Activated naive CD8-positive, alpha-beta T cell treated with anti-CD3 and anti-CD28 coated beads, Interleukin-2, amount 10 ng/mL, durations not matched to agents 7 days and 5 days (primary cell): ENCODE measurements at regions not wholly inside any gene's neighbourhood (a gene's known extent, or its start where the extent isn't known, plus 50 kb on each side); places are given as distances from the start of the nearest gene placed in this dataset.

ENCODE experiments used
- ATAC-seq: fragments of 150-1000 bp; cut with Tn5 transposase; one replicate; pipeline ENCODE4 v1.10.0; 2021; ENCODE audit warnings: low read depth, moderate library complexity
- POLR2A ChIA-PET: fragments of 350-600 bp; sonication (Branson Sonifier 250); formaldehyde crosslinking; loops from one replicate; lab custom pipeline; 2021; ENCODE audit warnings: antibody characterized with exemption; lab: Charles Lee
- DNase-seq: peaks from one replicate; pipeline ENCODE4 v3.0.0; 2021
- H3K27ac Mint-ChIP-seq: one replicate; pipeline ENCODE4 v1.8.0; 2022; ENCODE audit warnings: mild to moderate bottlenecking, mixed read lengths
- H3K27me3 Mint-ChIP-seq: one replicate; pipeline ENCODE4 v1.8.0; 2022; ENCODE audit warnings: mild to moderate bottlenecking, moderate library complexity, mixed read lengths
- H3K36me3 Mint-ChIP-seq: one replicate; pipeline ENCODE4 v1.8.0; 2021; ENCODE audit warnings: mild to moderate bottlenecking, mixed read lengths
- H3K4me1 Mint-ChIP-seq: one replicate; pipeline ENCODE4 v1.8.0; 2021; ENCODE audit warnings: mixed read lengths
- H3K4me3 Mint-ChIP-seq: one replicate; pipeline ENCODE4 v1.8.0; 2022; ENCODE audit warnings: mild to moderate bottlenecking, moderate library complexity, mixed read lengths
- H3K9me3 Mint-ChIP-seq: one replicate; pipeline ENCODE4 v1.8.0; 2021; ENCODE audit warnings: mixed read lengths

DNA sequence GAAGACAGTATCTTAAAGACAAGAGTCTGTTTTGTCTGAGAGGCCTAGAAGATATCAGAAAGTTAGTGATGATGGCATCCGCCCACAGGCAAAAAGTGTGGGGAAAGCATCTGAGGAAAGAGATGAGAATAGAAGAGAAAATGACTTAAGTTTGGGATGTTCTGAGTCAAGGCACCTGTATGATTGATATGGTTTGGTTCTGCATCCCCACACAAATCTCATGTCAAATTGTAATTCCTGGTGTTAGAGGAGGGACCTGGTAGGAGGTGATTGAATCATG, 568.2 kb upstream of the MGMT start:
- no peak for DNase-seq
- Mint-ChIP-seq H3K36me3 (no peaks in the 10 kb centered on the region), H3K4me3 (no peak overlapping the region), H3K4me1 (peaks cover 2% of the 10 kb centered on the region), H3K9me3 (no peaks in the 10 kb centered on the region), H3K27ac (no peak overlapping the region), H3K27me3 (peaks cover 8% of the 10 kb centered on the region)
- no peak for ATAC-seq
- POLR2A ChIA-PET, result no interaction called here

DNA sequence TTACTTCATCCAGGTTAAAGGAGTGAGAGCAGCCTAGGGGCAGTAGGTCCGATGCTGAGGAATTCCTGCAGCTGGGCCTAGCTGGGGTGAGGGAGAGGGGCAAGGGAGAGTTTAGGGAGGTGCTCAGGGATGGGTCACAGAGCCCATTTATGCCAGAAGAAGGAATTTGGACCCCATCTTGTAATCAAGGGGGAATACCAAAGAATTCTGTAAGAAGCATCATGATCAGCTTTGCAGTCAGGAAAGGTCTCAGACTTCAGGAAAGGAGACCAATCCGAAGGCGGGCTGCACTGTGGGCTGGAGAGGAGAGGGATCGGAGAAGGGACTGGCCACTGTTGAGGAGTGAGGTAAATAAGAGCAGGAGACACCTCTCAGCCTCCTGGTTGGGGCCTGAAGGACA, 566.6 kb upstream of the MGMT start:
- peaks cover 2% of the 10 kb centered on the region for H3K4me1 Mint-ChIP-seq

DNA sequence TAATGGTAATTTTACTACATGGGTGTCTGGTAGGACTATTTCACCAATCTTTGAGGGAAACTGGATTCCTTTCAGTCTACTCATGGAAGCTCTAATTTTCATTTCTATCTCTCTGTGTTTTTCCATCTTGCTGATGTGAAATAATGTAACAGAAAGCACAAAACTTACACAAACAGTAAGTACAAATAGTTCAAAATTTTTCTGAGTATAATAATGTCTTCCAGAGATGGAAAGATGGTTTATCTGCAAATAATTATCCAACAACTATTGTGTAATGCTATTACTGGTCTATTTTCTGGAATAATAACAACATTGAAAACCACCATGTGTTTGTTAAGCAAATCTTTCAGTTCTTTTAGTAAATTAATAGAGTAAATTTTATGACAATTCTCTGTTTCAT, 565.8 kb upstream of the MGMT start:
- Mint-ChIP-seq H3K9me3 (no peaks in the 10 kb centered on the region), H3K27me3 (peaks cover 10% of the 10 kb centered on the region), H3K36me3 (no peaks in the 10 kb centered on the region), H3K4me3 (no peak overlapping the region), H3K27ac (no peak overlapping the region), H3K4me1 (peaks cover 2% of the 10 kb centered on the region)
- POLR2A ChIA-PET, result no interaction called here
- DNase-seq (no peak), ATAC-seq (no peak)

More for the DNA sequence above, 566.6 kb upstream of the MGMT start:
- ATAC-seq, result no peak
- H3K9me3 Mint-ChIP-seq, result no peaks in the 10 kb centered on the region
- peaks cover 10% of the 10 kb centered on the region for H3K27me3 Mint-ChIP-seq
- H3K4me3 Mint-ChIP-seq, result no peak overlapping the region
- no peak for DNase-seq
- H3K36me3 Mint-ChIP-seq, result no peaks in the 10 kb centered on the region
- POLR2A ChIA-PET, result no interaction called here
- no peak overlapping the region for H3K27ac Mint-ChIP-seq

DNA sequence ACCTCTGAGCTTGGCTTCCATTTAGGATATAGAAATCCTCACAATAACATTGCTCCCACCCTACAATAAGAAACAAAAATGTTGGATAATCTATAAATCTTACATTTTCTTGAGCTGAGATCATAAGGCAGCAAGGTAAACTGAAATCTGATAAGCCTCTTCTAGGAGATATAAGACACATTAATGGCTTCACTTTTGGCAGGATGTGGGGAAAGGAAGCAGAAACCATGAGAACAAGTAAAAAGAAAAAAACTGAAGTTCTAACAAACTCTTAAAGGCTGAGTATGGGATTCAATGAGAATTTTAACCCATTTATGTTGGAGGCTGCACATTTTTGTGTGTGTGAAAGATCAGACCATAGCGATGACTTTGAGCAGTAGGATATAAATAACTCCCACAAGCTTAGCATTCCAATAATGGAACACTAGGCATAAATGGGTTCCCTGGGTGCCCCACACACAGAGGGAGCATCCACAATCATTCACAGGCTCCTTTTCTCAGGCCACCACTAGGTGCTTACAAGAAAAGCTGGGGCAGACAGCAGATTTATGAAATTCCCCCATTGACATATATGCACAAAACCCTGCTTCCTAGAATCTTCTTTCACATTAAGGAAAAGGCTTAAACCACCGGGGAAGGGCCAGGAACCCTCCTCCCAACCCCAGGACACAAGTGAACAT, 564.9 kb upstream of the MGMT start:
- peaks cover 6% of the 10 kb centered on the region for H3K27me3 Mint-ChIP-seq
- H3K9me3 Mint-ChIP-seq, result no peaks in the 10 kb centered on the region
- no peaks in the 10 kb centered on the region for H3K36me3 Mint-ChIP-seq
- POLR2A ChIA-PET, result no interaction called here
- no peak overlapping the region for H3K27ac Mint-ChIP-seq
- DNase-seq (no peak), ATAC-seq (no peak)
- H3K4me3 Mint-ChIP-seq, result no peak overlapping the region
- peaks cover 2% of the 10 kb centered on the region for H3K4me1 Mint-ChIP-seq

DNA sequence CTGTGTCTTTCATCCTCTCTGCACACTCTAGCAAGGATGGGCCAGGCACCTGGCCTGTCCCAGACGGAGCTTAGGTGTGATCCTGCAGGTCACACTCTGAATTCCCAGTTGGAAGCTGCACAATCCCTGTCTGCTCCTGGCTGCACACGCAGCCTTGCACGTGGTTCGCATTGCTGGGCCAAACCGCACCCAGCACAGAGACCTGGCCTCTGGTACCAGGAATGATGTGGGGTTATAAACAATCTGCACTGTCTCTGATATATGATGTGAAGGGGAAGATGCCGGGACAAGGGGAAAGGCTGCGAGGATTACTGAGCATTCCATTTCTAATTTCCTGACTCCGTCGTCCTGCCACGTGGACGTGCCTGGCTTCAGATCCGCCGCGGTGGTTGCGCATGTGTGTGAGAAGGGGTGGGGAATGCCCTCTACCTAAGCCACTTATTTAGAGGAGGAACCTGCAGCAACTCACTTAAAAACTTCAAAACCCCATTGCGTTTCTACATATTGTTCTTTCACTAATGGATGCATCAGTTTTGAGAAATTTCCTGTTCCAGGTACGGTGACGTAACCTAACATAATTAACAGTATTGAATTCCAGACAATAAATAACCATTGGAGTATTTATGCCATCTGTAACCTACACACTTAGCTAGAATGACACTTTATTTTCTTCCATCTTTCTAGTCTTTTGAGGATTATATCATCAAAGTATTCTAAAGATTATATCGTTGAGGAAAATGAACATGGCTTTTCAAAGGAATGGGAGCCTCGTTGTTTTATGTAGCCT, 559.7 kb upstream of the MGMT start:
- Mint-ChIP-seq H3K27me3 (peaks cover 2% of the 10 kb centered on the region), H3K27ac (no peak overlapping the region), H3K36me3 (no peaks in the 10 kb centered on the region), H3K9me3 (no peaks in the 10 kb centered on the region), H3K4me3 (no peak overlapping the region), H3K4me1 (peaks cover 2% of the 10 kb centered on the region)
- ATAC-seq, result no peak
- POLR2A ChIA-PET, result no interaction called here
- no peak for DNase-seq

DNA sequence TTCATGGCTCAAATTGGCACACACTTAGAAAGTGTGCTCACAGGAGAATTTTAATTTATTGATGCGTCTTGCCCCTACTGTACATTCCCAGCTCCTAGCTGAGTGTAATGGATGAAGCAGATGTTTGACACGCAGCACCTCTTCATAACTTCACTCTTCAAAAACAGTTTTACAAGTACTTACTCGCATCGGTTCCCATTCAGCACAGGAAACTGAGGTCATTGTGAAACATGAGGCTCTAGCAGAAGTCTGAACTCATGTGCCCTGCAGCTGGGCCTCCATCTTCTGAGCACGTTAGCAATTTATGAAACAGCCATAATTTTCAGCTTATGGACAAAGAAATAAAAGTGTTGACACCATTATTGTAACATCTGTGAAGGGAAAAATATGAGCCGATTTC, 558.9 kb upstream of the MGMT start:
- H3K27ac Mint-ChIP-seq, result no peak overlapping the region
- POLR2A ChIA-PET, result no interaction called here
- H3K27me3 Mint-ChIP-seq, result peaks cover 2% of the 10 kb centered on the region
- DNase-seq (no peak), ATAC-seq (no peak)
- H3K4me3 Mint-ChIP-seq, result no peak overlapping the region
- no peaks in the 10 kb centered on the region for H3K36me3 Mint-ChIP-seq
- peaks cover 2% of the 10 kb centered on the region for H3K4me1 Mint-ChIP-seq
- H3K9me3 Mint-ChIP-seq, result no peaks in the 10 kb centered on the region

DNA sequence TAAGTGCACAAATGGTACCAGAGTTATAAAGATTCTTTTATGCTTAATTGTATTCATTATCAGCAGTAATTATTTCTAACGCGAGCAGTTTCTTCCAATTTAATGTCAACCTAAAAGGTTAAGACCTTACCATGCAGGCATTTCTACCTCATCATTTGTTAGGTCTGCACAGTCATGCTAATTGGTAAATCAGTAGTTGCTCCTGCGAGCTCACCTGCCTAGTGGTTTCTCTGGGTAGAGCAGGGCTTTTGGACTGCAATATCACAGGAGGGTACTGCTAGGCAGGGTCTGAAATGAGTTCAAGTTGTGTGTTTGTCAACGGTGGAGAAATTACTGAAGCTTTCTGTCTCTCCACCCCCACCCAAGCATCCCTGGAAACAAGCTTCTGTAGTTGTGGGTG, 558.5 kb upstream of the MGMT start:
- Mint-ChIP-seq H3K4me3 (no peak overlapping the region), H3K4me1 (peaks cover 2% of the 10 kb centered on the region), H3K27ac (no peak overlapping the region), H3K9me3 (no peaks in the 10 kb centered on the region), H3K36me3 (no peaks in the 10 kb centered on the region), H3K27me3 (peaks cover 2% of the 10 kb centered on the region)
- DNase-seq, result no peak
- POLR2A ChIA-PET, result no interaction called here
- no peak for ATAC-seq

DNA sequence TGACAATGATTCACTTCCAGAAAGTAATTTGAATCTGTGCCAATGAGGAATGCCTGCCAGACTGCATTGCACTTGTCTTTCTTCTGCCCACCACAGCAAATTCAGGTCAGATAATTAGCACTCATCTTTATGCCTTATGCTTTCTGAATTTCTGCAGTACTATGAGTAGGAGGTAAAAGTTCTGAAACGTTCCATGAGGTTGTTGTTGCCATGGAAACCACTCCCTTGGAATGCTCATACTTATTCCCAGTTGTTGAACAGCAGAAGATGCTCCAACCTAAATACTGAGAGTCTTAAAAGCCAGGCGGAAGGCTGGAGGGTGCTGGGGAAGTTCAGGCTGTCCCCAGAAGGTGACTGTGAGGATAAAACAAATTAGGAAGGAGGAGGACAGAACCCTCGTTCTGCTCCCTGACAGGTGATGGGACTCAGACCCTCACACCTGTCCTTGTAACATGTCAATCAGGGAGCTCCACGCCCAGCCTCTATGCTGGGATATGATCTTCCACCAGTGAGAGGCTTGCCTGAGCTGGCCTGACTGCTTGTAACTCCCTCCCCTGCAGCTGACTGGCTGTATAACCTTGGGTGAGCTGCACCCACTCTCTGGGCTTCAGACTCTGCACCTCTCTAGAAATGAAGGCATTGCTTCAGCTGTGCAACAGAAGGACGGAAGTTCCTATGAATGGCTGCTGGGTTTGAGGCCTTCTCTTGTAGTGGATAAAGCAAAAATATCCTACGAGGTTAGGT, 554.3 kb upstream of the MGMT start:
- Mint-ChIP-seq H3K9me3 (no peaks in the 10 kb centered on the region), H3K4me1 (peaks cover 2% of the 10 kb centered on the region), H3K36me3 (no peaks in the 10 kb centered on the region), H3K27me3 (no peaks in the 10 kb centered on the region), H3K27ac (no peak overlapping the region), H3K4me3 (no peak overlapping the region)
- ATAC-seq (peak; percentile 22), DNase-seq (no peak)
- POLR2A ChIA-PET, result no interaction called here

DNA sequence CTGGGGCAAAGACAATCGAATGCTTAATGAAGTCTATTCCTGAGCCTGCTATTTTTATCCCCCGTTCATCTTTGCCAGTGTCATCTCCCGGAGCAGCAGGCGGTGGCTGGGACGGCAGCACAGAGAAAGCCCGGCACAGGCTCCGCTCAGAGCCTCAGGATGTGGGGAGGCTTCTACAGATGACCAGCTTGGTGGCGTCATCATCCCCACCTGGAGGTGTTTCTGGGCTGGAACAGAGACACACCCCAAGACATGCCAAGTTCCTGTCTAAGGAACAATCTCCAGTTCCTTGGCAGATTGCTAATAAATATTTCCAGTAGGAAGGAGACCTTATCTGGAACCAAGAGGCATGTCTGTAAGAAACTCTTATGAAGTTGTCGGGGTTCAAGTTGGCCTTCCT, 552.4 kb upstream of the MGMT start:
- Mint-ChIP-seq H3K27me3 (no peaks in the 10 kb centered on the region), H3K27ac (no peak overlapping the region), H3K9me3 (no peaks in the 10 kb centered on the region), H3K4me1 (no peaks in the 10 kb centered on the region), H3K4me3 (no peak overlapping the region), H3K36me3 (no peaks in the 10 kb centered on the region)
- POLR2A ChIA-PET, result no interaction called here
- no peak for DNase-seq
- no peak for ATAC-seq

DNA sequence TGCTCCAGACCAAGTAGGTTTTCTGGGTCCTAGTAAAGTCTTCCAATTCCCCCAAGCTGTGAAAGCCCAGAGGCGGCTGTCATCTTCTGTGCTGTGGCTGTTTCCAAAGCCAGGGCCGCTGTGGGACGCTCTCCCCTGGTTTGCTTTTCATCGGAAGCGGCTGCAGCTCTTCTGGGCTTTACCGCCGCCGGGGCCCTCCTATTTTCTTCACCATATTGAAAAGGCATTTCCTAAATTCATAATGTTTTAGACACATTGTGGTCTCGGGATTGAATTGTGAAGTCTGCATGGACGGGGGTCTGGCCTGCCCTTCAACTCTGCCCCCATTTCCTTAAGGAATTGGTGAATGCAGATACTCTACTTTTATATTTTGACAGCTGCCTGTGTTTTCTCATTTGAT, 551.4 kb upstream of the MGMT start:
- no peaks in the 10 kb centered on the region for H3K9me3 Mint-ChIP-seq
- no peaks in the 10 kb centered on the region for H3K27me3 Mint-ChIP-seq
- ATAC-seq (no peak), DNase-seq (no peak)
- no peaks in the 10 kb centered on the region for H3K4me1 Mint-ChIP-seq
- no peak overlapping the region for H3K27ac Mint-ChIP-seq
- no peak overlapping the region for H3K4me3 Mint-ChIP-seq
- H3K36me3 Mint-ChIP-seq, result no peaks in the 10 kb centered on the region
- POLR2A ChIA-PET, result no interaction called here

DNA sequence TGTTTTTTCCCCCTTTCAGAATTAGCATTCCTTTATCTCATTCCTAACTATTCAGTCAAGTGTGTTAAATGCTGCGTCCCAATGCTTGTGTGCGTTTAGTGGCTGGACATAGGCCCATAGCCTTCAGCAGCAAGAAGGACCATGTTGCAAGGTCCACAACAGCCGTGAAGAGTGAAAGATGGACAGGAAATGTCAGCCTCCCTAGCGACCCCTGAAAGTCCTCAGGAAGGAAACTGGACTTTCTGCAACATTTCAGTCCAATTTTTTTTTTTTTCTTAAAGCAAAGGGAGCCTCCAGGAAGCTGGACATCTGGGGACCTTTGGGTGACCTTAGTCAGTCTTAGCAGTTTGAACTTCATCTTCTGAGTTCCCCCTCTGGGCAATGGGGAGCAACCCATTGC, 550.7 kb upstream of the MGMT start:
- no peak overlapping the region for H3K4me3 Mint-ChIP-seq
- H3K27me3 Mint-ChIP-seq, result no peaks in the 10 kb centered on the region
- H3K27ac Mint-ChIP-seq, result no peak overlapping the region
- H3K9me3 Mint-ChIP-seq, result no peaks in the 10 kb centered on the region
- H3K4me1 Mint-ChIP-seq, result no peaks in the 10 kb centered on the region
- ATAC-seq (no peak), DNase-seq (no peak)
- H3K36me3 Mint-ChIP-seq, result no peaks in the 10 kb centered on the region
- POLR2A ChIA-PET, result no interaction called here

DNA sequence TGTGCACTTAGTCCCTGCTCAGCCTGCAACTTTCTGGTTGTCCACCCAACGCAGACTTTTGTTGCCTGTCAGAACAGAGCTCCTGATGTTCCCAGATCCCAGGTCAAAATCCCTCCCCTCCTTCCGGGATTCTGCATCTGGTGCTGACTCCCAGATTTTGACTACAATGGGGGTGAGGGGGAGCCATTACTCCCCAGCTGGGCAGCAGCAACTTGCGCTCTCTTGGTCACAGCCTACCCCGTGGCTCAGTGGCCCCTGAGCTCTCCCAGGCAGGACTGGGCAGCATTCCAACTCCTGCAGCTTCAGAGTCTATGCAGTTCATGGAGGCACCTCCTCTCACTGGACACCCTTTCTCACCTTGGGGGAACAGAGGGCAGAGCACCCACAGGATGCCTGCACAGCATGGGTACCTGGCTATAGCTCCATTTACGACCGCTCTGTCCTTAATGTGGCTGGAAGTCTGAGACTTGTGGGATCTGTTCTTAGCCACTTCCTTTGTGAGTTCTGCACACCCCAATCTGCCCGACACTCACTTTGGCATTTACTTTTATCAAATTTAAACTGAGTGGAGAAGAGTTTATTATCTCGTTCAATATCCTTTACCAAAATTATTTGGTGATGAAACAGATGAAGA, 545.5 kb upstream of the MGMT start:
- H3K9me3 Mint-ChIP-seq, result no peaks in the 10 kb centered on the region
- H3K36me3 Mint-ChIP-seq, result no peaks in the 10 kb centered on the region
- DNase-seq, result no peak
- H3K27ac Mint-ChIP-seq, result no peak overlapping the region
- H3K4me1 Mint-ChIP-seq, result peaks cover 4% of the 10 kb centered on the region
- POLR2A ChIA-PET, result no interaction called here
- ATAC-seq, result no peak
- no peaks in the 10 kb centered on the region for H3K27me3 Mint-ChIP-seq
- H3K4me3 Mint-ChIP-seq, result no peak overlapping the region

DNA sequence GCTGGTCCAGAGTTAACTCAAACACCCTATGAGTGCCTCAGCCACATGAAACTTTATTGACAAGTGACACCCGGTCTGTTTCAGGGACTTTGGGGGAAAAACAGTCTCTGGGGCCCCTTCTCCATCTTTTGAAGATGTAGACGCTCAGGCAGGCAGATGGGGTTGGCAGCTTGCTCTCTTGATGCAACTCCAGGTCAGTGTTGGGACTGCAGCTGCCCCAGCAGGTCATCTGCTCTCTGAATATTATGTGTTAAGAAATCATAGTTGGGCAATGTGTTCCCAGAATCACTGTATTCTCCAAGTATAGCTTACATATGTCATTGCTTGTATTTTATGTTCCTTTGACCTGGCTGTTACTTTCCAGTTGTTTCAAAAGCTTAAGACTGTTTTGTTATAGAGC, 544.9 kb upstream of the MGMT start:
- Mint-ChIP-seq H3K4me3 (no peak overlapping the region), H3K36me3 (no peaks in the 10 kb centered on the region), H3K27ac (no peak overlapping the region), H3K27me3 (no peaks in the 10 kb centered on the region), H3K4me1 (peaks cover 4% of the 10 kb centered on the region), H3K9me3 (no peaks in the 10 kb centered on the region)
- POLR2A ChIA-PET, result no interaction called here
- no peak for DNase-seq
- ATAC-seq, result no peak
